ENCODE measurements at regions not wholly inside any gene's neighbourhood (a gene's known extent, or its start where the extent isn't known, plus 50 kb on each side); places are given as distances from the start of the nearest gene placed in this dataset.

DNA sequence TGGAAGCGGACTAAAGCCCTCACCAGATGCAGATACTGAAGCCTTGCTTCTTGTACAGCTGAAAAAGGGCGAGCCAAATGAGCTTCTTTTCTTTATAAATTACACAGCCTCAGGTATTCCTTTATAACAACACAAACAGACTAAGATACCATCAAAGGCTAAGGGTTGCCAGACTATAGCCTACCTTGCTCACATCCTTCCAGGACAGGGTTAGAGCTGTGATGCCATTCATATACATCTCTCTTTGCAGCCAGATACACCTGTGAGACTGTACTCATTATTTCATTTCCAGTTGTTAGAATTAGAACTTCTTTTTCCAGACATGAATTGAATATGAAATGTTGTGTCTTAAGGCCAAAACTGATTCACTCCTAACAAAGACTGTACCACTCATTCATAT, 262.8 kb upstream of the NR2F2 start:
- no peak overlapping the region for H3K4me3 Mint-ChIP-seq
- H3K36me3 Mint-ChIP-seq (ENCODE audit: low read depth) = no peaks in the 10 kb centered on the region
- no peaks in the 10 kb centered on the region for H3K9me3 Mint-ChIP-seq
- TF ChIP-seq CTCF (IDR thresholded peaks at IDR 0.05) = no peak
- intact Hi-C loops (cut with micrococcal nuclease) = no loop called here
- peaks cover 3% of the 10 kb centered on the region for H3K27me3 Mint-ChIP-seq
- ChIA-PET POLR2A (interaction anchor here (0.7 kb wide), 1 partner anchor 1483 kb away, joined by 3 read pairs; no protein-coding TSS in a partner anchor), CTCF (no interaction called here)
- ATAC-seq = no peak
- no peaks in the 10 kb centered on the region for H3K4me1 Mint-ChIP-seq (ENCODE audit: low read depth)
- DNase-seq = no peak
- H3K27ac Mint-ChIP-seq = no peak overlapping the region

GRCh38 chr15:96068897-96069296, 261.6 kb upstream of the NR2F2 start:
- H3K27ac Mint-ChIP-seq = no peak overlapping the region
- ChIA-PET POLR2A (no interaction called here), CTCF (no interaction called here)
- no peaks in the 10 kb centered on the region for H3K4me1 Mint-ChIP-seq (ENCODE audit: low read depth)
- TF ChIP-seq CTCF (IDR thresholded peaks at IDR 0.05) = no peak
- no peaks in the 10 kb centered on the region for H3K36me3 Mint-ChIP-seq (ENCODE audit: low read depth)
- no peaks in the 10 kb centered on the region for H3K9me3 Mint-ChIP-seq
- H3K4me3 Mint-ChIP-seq = no peak overlapping the region
- ATAC-seq = no peak
- intact Hi-C loops (cut with micrococcal nuclease) = no loop called here
- DNase-seq = no peak
- H3K27me3 Mint-ChIP-seq = no peaks in the 10 kb centered on the region

- DNase-seq (no peak), ATAC-seq (no peak)
- no peak overlapping the region for H3K27ac Mint-ChIP-seq
- POLR2A ChIA-PET = no interaction called here
- H3K4me1 Mint-ChIP-seq (ENCODE audit: low read depth) = no peaks in the 10 kb centered on the region
- no peaks in the 10 kb centered on the region for H3K9me3 Mint-ChIP-seq
- no peaks in the 10 kb centered on the region for H3K36me3 Mint-ChIP-seq (ENCODE audit: low read depth)
- H3K4me3 Mint-ChIP-seq = no peak overlapping the region
- intact Hi-C loops (cut with micrococcal nuclease) = no loop called here
- CTCF ChIA-PET = interaction anchor here (0.5 kb wide), 1 partner anchor 210 kb away, joined by 6 read pairs; no protein-coding TSS in a partner anchor
- no peak for TF ChIP-seq CTCF (IDR thresholded peaks at IDR 0.05)
- H3K27me3 Mint-ChIP-seq = no peaks in the 10 kb centered on the region
Measured at GRCh38 chr15:96070636-96071035, 259.9 kb upstream of the NR2F2 start.

- CTCF ChIA-PET = no interaction called here
- POLR2A ChIA-PET = no interaction called here
- Mint-ChIP-seq H3K36me3 (ENCODE audit: low read depth) (no peaks in the 10 kb centered on the region), H3K27me3 (no peaks in the 10 kb centered on the region), H3K9me3 (no peaks in the 10 kb centered on the region), H3K4me3 (no peak overlapping the region), H3K4me1 (ENCODE audit: low read depth) (no peaks in the 10 kb centered on the region), H3K27ac (no peak overlapping the region)
- intact Hi-C loops (cut with micrococcal nuclease) = no loop called here
- ATAC-seq (no peak), DNase-seq (no peak)
- no peak for TF ChIP-seq CTCF (IDR thresholded peaks at IDR 0.05)
Measured at GRCh38 chr15:96072821-96073220, 257.7 kb upstream of the NR2F2 start.

DNA sequence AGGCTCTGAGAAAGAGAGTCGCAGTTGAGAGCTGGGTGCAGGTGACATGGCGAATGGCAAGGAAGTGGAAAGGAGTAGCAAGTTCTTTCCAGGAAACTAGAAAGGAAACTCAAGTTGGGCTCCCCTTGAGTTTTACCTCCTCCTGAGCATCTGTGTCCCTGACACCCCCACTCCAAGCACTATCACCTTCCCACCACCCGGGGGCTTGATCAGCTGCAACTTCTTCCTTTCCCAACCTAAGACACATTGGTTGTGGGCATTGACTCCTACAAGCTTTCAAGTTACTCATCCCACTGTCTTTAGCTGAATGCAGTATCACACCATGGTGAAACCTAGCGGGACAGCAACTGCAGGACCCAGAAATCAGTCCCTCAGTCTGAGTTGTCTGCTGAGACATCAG, 256.6 kb upstream of the NR2F2 start:
- DNase-seq (no peak), ATAC-seq (no peak)
- Mint-ChIP-seq H3K36me3 (ENCODE audit: low read depth) (no peaks in the 10 kb centered on the region), H3K4me3 (no peak overlapping the region), H3K4me1 (ENCODE audit: low read depth) (no peaks in the 10 kb centered on the region), H3K27me3 (no peaks in the 10 kb centered on the region), H3K9me3 (no peaks in the 10 kb centered on the region), H3K27ac (no peak overlapping the region)
- intact Hi-C loops (cut with micrococcal nuclease) = no loop called here
- TF ChIP-seq CTCF (IDR thresholded peaks at IDR 0.05) = no peak
- CTCF ChIA-PET = no interaction called here
- POLR2A ChIA-PET = no interaction called here

All from activated CD8-positive, alpha-beta T cell treated with anti-CD3 and anti-CD28 coated beads for 36 hours (primary cell).